ENCODE measurements at regions not wholly inside any gene's neighbourhood (a gene's known extent, or its start where the extent isn't known, plus 50 kb on each side); places are given as distances from the start of the nearest gene placed in this dataset.

- TF ChIP-seq, protein P1, sequence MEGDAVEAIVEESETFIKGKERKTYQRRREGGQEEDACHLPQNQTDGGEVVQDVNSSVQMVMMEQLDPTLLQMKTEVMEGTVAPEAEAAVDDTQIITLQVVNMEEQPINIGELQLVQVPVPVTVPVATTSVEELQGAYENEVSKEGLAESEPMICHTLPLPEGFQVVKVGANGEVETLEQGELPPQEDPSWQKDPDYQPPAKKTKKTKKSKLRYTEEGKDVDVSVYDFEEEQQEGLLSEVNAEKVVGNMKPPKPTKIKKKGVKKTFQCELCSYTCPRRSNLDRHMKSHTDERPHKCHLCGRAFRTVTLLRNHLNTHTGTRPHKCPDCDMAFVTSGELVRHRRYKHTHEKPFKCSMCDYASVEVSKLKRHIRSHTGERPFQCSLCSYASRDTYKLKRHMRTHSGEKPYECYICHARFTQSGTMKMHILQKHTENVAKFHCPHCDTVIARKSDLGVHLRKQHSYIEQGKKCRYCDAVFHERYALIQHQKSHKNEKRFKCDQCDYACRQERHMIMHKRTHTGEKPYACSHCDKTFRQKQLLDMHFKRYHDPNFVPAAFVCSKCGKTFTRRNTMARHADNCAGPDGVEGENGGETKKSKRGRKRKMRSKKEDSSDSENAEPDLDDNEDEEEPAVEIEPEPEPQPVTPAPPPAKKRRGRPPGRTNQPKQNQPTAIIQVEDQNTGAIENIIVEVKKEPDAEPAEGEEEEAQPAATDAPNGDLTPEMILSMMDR (IDR thresholded peaks at IDR 0.05): no peak
- TF ChIP-seq POLR2A (IDR thresholded peaks at IDR 0.05) (no peak), EP300 (IDR thresholded peaks at IDR 0.05; ENCODE audit: low read depth) (no peak), POLR2AphosphoS5 (IDR thresholded peaks at IDR 0.05) (no peak)
Observed at GRCh38 chr1:228984646-228985631, 249.7 kb downstream of the RHOU start.
